Heart right ventricle (tissue), 16 donors: ENCODE measurements at regions not wholly inside any gene's neighbourhood (a gene's known extent, or its start where the extent isn't known, plus 50 kb on each side); places are given as distances from the start of the nearest gene placed in this dataset.

ENCODE experiments used
- ATAC-seq, 8 donors: fragments of 200-7000 bp; cut with Tn5 transposase; one replicate each; pipeline ENCODE4 v1.9.1; 2020; ENCODE audit warnings: mild to moderate bottlenecking in 8 of 8, moderate library complexity in 8 of 8, moderate number of reproducible peaks in 1 of 8
- DNase-seq, 2 donors: peaks; one replicate each; pipeline ENCODE4 v3.0.0-alpha.2; 2020
- H3K27ac ChIP-seq, 10 donors: fragments of 200-600 bp; sonication (generic) in 2 of 10; one replicate each; pipeline versions ENCODE4 v1.5.0 to v1.8.0; 2020 to 2022; ENCODE audit warnings: mild to moderate bottlenecking in 3 of 10
- H3K27me3 ChIP-seq, 7 donors: fragments of 200-600 bp; one replicate each; pipeline ENCODE4 v1.8.0; 2021 to 2022; ENCODE audit warnings: mild to moderate bottlenecking in 2 of 7
- H3K36me3 ChIP-seq, 9 donors: fragments of 200-600 bp; sonication (generic) in 1 of 9; one replicate each; pipeline versions ENCODE4 v1.5.0 to v1.8.0; 2020 to 2022; ENCODE audit warnings: mild to moderate bottlenecking in 2 of 9
- H3K4me1 ChIP-seq, 9 donors: fragments of 200-600 bp; sonication (generic) in 1 of 9; one replicate each; pipeline versions ENCODE4 v1.5.0 to v1.8.0; 2020 to 2022; ENCODE audit warnings: mild to moderate bottlenecking in 4 of 9
- H3K4me3 ChIP-seq, 10 donors: fragments of 200-600 bp; sonication (generic) in 2 of 10; one replicate each; pipeline versions ENCODE4 v1.5.0 to v1.8.0; 2020 to 2022; ENCODE audit warnings: mild to moderate bottlenecking in 7 of 10, moderate library complexity in 2 of 10
- H3K9me3 ChIP-seq, 11 donors: fragments of 200-600 bp in 10 of 11; sonication (generic) in 2 of 11; one replicate each; pipeline versions ENCODE4 v1.5.0 to v1.8.0; 2013 to 2022; ENCODE audit warnings: mild to moderate bottlenecking in 2 of 11, control low read depth in 1 of 11, moderate library complexity in 1 of 11
- WGBS, 2 donors: extraction: QIAGEN DNeasy Blood & Tissue Kit; methylation state at CpG; one replicate each; pipeline ENCODE4 v1.1.7; 2013; ENCODE audit warnings: inconsistent platforms in 1 of 2; 5-methylcytosine and 5-hydroxymethylcytosine counted together
- intact Hi-C, 10 donors: fragments of 100-400 bp; cut with DNase I; formaldehyde crosslinking; loops; one replicate each; pipeline versions ENCODE4 v1.11.1 to v1.14.2; 2022
- TF ChIP-seq, protein P1 (sequence below), 9 donors: fragments of 200-600 bp; sonication (generic) in 2 of 9; IDR thresholded peaks; one replicate each; pipeline versions ENCODE4 v1.5.0 to v1.8.0; 2021 to 2022; ENCODE audit warnings: antibody characterized with exemption in 9 of 9, mild to moderate bottlenecking in 5 of 9, moderate library complexity in 1 of 9
- donor health status: Arrhythmogenic right ventricular cardiomyopathy.
- donor health status: ischemic (EF 13 %, LVEDD 7.1; RV severe dilation, severe dysfunction).
- donor health status: healthy with polysubstance abuse.
- donor health status: DM: no; HTN: yes; CAD: no.
- donor health status: DM: no; HTN: no; CAD: no.
- donor health status: ischemic (EF 25% LVEDD 6.9; RV normal size, moderate dysfunction).
- donor health status: ischemic (EF 25% LVEDD 5.7; RV mildly dilated, moderate dysfunction).
- donor health status: healthy.
- donor health status: DM: yes; HTN: yes; CAD: no.
- donor health status: Ischemic cardiomyopathy.
- donor health status: ischemic (EF 35%, LVEDD 5.7; RV mildly dilated, moderate dysfunction).
- donor health status: nonischemic (EF 11% LVEDD 7.7; RV severe dilation, severe dysfunction).
- donor health status: DM: yes; HTN: yes; CAD: no.
- donor health status: PGD.
- donor health status: ischemic (EF 29% LVEDD 5.4; RV normal size, mild dysfunction).
- donor health status: nonischemic (EF 23%, LVEDD 6.1; RV moderate dilation, normal function).

GRCh38 chr11:39965701-39966100, 1493.8 kb downstream of the LRRC4C start:
- Histone ChIP-seq H3K27ac (no peak overlapping the region), H3K9me3 (peaks cover 0 to 9% (median 0%) of the 10 kb centered on the region in 11 donors), H3K4me3 (no peak overlapping the region), H3K36me3 (no peaks in the 10 kb centered on the region), H3K4me1 (no peaks in the 10 kb centered on the region), H3K27me3 (no peaks in the 10 kb centered on the region)
- ATAC-seq, result no peak
- 72 to 73% methylated on average over 5 of the region's 5 CpGs for WGBS, 2 donors
- DNase-seq, result no peak
- intact Hi-C loops, result no loop called here
- TF ChIP-seq, protein P1, sequence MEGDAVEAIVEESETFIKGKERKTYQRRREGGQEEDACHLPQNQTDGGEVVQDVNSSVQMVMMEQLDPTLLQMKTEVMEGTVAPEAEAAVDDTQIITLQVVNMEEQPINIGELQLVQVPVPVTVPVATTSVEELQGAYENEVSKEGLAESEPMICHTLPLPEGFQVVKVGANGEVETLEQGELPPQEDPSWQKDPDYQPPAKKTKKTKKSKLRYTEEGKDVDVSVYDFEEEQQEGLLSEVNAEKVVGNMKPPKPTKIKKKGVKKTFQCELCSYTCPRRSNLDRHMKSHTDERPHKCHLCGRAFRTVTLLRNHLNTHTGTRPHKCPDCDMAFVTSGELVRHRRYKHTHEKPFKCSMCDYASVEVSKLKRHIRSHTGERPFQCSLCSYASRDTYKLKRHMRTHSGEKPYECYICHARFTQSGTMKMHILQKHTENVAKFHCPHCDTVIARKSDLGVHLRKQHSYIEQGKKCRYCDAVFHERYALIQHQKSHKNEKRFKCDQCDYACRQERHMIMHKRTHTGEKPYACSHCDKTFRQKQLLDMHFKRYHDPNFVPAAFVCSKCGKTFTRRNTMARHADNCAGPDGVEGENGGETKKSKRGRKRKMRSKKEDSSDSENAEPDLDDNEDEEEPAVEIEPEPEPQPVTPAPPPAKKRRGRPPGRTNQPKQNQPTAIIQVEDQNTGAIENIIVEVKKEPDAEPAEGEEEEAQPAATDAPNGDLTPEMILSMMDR (IDR thresholded peaks at IDR 0.05), result no peak

DNA sequence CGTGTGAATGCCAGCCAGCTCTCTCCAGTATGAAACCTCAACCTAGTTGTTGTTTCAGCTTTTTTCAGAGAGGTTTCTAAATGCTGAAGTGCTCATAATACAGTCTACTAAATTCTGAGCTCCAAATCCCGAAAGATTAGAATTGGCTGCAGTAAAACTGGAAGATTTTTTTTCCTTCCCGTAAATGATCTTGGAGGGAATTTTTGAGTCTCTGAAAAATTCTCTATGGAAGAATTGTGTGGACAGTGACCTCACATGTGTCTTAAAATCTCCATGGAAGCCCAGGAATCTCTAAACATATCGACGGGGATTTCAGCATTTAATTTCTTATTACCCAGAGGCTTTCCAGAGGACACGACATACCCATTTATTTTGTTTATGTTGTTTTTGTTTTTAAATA, 1499.2 kb downstream of the LRRC4C start:
- Histone ChIP-seq H3K4me1 (no peaks in the 10 kb centered on the region), H3K27ac (no peak overlapping the region), H3K36me3 (no peaks in the 10 kb centered on the region), H3K9me3 (peaks cover 0 to 12% (median 0%) of the 10 kb centered on the region in 11 donors), H3K27me3 (no peaks in the 10 kb centered on the region), H3K4me3 (no peak overlapping the region)
- WGBS, 2 donors, result 66 to 68% methylated on average over 6 of the region's 6 CpGs
- no peak for DNase-seq
- TF ChIP-seq, protein P1 (IDR thresholded peaks at IDR 0.05), result no peak
- ATAC-seq, result no peak
- intact Hi-C loops, result no loop called here

DNA sequence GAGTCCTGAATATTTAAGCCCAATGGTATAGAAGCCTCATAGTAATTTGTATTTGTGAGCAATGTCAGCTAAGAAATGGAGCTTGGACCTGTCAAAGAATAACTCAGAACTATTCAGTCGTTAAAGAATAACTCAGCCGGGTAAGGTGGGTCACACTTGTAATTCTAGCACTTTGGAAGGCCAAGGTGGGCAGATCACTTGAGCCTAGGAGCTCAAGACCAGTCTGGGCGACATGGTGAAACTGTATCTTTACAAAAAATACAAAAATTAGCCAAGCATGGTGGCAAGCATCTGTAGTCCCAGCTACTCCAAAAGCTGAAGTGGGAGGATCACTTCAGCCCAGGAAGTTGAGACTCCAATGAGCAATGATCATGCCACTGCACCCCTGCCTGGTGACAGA, 1526.5 kb downstream of the LRRC4C start:
- H3K4me1 ChIP-seq, result no peaks in the 10 kb centered on the region
- no peak overlapping the region for H3K4me3 ChIP-seq
- intact Hi-C loops, result no loop called here
- TF ChIP-seq, protein P1 (IDR thresholded peaks at IDR 0.05), result no peak
- H3K9me3 ChIP-seq, result peaks cover 0 to 36% (median 4%) of the 10 kb centered on the region in 11 donors
- H3K27ac ChIP-seq, result no peak overlapping the region
- H3K27me3 ChIP-seq, result no peaks in the 10 kb centered on the region
- no peak for ATAC-seq
- no peaks in the 10 kb centered on the region for H3K36me3 ChIP-seq
- DNase-seq, result no peak
- WGBS, 2 donors, result 84% methylated on average over 3 of the region's 3 CpGs

GRCh38 chr11:39917256-39917655, 1542.2 kb downstream of the LRRC4C start:
- ATAC-seq (no peak), DNase-seq (no peak)
- Histone ChIP-seq H3K27me3 (no peaks in the 10 kb centered on the region), H3K36me3 (no peaks in the 10 kb centered on the region), H3K4me3 (no peak overlapping the region), H3K9me3 (peaks cover 0 to 33% (median 12%) of the 10 kb centered on the region in 11 donors), H3K4me1 (no peaks in the 10 kb centered on the region), H3K27ac (no peak overlapping the region)
- intact Hi-C loops, result no loop called here
- 60 to 61% methylated on average over 3 of the region's 3 CpGs for WGBS, 2 donors
- TF ChIP-seq, protein P1 (IDR thresholded peaks at IDR 0.05), result no peak

DNA sequence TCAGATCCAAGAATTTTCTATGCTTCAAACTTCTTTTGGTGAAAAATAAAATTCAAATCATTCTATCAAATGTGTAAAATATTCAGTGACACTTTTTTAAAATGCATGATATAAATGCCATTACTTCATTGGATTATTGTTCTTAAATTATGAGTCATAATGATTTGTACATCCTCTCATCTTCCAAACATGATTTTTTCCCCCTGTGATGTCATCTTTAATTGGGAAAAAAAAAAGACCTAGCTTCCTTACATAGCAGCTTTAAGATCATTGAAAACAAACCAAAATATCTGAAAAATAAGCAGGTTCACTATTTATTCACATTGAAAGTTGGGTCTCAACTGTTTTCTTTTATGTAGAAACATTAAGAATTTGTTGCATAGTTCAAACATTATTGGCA, 1549.4 kb downstream of the LRRC4C start:
- TF ChIP-seq, protein P1 (IDR thresholded peaks at IDR 0.05), result no peak
- ATAC-seq (no peak), DNase-seq (no peak)
- no peak overlapping the region for H3K27ac ChIP-seq
- no peak overlapping the region for H3K4me3 ChIP-seq
- no peaks in the 10 kb centered on the region for H3K27me3 ChIP-seq
- no peaks in the 10 kb centered on the region for H3K4me1 ChIP-seq
- peaks cover 0 to 23% (median 5%) of the 10 kb centered on the region in 11 donors for H3K9me3 ChIP-seq
- intact Hi-C loops, result no loop called here
- H3K36me3 ChIP-seq, result no peaks in the 10 kb centered on the region
